Vagina (tissue), 2 donors: ENCODE measurements at regions not wholly inside any gene's neighbourhood (a gene's known extent, or its start where the extent isn't known, plus 50 kb on each side); places are given as distances from the start of the nearest gene placed in this dataset.

Source experiments
- POLR2AphosphoS5 ChIP-seq, 2 donors: sonication (generic); formaldehyde crosslinking; IDR thresholded peaks; one replicate each; pipeline ENCODE4 v1.9.0; 2017; ENCODE audit warnings: antibody characterized with exemption in 2 of 2, mild to moderate bottlenecking in 2 of 2, low read depth in 1 of 2; ENCODE audit not compliant: insufficient read depth in 1 of 2
- TF ChIP-seq, protein P1 (sequence below), 3 experiments: fragments of 450-650 bp in 2 of 3; fragments of 200-600 bp in 1 of 3; sonication (generic) in 1 of 3; IDR thresholded peaks; one replicate each; pipeline ENCODE4 v1.5.1; 2017 to 2019; ENCODE audit warnings: antibody characterized with exemption in 3 of 3, mild to moderate bottlenecking in 2 of 3, moderate library complexity in 2 of 3

DNA sequence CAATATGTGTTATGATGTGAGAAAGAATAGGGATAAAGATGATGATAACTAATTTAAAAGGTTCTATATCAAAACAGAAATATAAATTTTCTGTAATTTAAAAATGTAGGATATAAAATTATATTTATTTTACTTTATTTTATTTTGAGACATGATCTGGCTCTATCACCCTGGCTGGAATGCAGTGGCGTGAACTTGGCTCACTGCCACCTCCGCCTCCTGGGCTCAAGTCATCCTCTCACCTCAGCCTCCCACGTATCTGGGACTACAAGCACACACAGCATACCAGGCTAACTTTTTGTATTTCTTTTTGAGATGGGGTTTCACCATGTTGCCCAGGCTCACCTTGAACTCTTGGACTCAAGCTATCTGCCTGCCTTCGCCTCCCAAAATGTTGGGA lies 214.9 kb upstream of the SLITRK1 start:
- TF ChIP-seq, protein P1, sequence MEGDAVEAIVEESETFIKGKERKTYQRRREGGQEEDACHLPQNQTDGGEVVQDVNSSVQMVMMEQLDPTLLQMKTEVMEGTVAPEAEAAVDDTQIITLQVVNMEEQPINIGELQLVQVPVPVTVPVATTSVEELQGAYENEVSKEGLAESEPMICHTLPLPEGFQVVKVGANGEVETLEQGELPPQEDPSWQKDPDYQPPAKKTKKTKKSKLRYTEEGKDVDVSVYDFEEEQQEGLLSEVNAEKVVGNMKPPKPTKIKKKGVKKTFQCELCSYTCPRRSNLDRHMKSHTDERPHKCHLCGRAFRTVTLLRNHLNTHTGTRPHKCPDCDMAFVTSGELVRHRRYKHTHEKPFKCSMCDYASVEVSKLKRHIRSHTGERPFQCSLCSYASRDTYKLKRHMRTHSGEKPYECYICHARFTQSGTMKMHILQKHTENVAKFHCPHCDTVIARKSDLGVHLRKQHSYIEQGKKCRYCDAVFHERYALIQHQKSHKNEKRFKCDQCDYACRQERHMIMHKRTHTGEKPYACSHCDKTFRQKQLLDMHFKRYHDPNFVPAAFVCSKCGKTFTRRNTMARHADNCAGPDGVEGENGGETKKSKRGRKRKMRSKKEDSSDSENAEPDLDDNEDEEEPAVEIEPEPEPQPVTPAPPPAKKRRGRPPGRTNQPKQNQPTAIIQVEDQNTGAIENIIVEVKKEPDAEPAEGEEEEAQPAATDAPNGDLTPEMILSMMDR (IDR thresholded peaks at IDR 0.05): no peak
- no peak for TF ChIP-seq POLR2AphosphoS5 (IDR thresholded peaks at IDR 0.05; ENCODE audit: insufficient read depth in 1 of 2, low read depth in 1 of 2)
